ENCODE measurements at regions not wholly inside any gene's neighbourhood (a gene's known extent, or its start where the extent isn't known, plus 50 kb on each side); places are given as distances from the start of the nearest gene placed in this dataset.

GRCh38 chr10:33067481-33067880 lies 109.5 kb upstream of the ITGB1 start:
- WGBS, 3 donors: 25 to 52% (median 33%) methylated on average over 2 of the region's 2 CpGs
- no peaks in the 10 kb centered on the region for H3K9me3 ChIP-seq
- ATAC-seq: no peak
- H3K27ac ChIP-seq: no peak overlapping the region
- TF ChIP-seq, protein P1, sequence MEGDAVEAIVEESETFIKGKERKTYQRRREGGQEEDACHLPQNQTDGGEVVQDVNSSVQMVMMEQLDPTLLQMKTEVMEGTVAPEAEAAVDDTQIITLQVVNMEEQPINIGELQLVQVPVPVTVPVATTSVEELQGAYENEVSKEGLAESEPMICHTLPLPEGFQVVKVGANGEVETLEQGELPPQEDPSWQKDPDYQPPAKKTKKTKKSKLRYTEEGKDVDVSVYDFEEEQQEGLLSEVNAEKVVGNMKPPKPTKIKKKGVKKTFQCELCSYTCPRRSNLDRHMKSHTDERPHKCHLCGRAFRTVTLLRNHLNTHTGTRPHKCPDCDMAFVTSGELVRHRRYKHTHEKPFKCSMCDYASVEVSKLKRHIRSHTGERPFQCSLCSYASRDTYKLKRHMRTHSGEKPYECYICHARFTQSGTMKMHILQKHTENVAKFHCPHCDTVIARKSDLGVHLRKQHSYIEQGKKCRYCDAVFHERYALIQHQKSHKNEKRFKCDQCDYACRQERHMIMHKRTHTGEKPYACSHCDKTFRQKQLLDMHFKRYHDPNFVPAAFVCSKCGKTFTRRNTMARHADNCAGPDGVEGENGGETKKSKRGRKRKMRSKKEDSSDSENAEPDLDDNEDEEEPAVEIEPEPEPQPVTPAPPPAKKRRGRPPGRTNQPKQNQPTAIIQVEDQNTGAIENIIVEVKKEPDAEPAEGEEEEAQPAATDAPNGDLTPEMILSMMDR (IDR thresholded peaks at IDR 0.05): no peak
- DNase-seq: no peak
- H3K36me3 ChIP-seq (ENCODE audit: insufficient read depth in 1 of 2, low read depth in 1 of 2): no peaks in the 10 kb centered on the region
- H3K4me1 ChIP-seq: no peaks in the 10 kb centered on the region
- intact Hi-C loops (cut with DNase I): no loop called here
- no peak overlapping the region for H3K4me3 ChIP-seq
- H3K27me3 ChIP-seq (ENCODE audit: insufficient read depth in 3 of 3, low read length in 2 of 3): no peaks in the 10 kb centered on the region

DNA sequence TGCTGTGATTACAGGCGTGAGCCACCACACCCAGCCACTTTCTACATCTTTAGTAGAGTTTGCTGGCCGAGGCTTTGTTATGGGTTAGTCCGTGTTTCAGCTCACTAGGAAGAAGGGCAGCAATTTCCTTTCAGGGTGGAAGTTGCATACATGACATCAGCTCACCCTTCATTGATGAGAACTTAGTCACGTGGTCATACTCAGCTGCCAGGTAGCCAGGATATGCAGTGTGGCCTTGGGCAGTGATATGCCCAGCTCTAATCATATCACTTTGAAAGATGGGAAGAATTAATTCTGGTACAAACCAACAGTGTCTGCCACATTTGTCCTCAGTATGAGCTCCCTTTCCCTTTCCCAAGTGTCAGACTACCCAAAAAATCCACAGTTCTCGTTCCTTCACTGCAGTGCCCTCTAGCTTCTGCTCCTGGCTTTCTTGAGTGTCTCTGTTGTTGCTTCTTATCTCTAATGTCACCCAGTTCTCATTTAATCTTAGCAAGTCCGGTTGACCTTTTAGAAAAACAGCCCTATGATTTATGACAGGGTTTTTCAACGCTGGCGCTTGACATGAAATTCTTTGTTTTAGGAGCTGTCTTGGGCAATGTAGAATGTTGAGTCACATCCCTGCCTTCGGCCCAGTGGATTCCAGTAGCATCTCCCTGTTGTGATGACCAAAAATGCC lies 108.7 kb upstream of the ITGB1 start:
- no peak for ATAC-seq
- no peak overlapping the region for H3K4me3 ChIP-seq
- no peak for DNase-seq
- TF ChIP-seq, protein P1 (IDR thresholded peaks at IDR 0.05): no peak
- H3K27me3 ChIP-seq (ENCODE audit: insufficient read depth in 3 of 3, low read length in 2 of 3): no peaks in the 10 kb centered on the region
- H3K4me1 ChIP-seq: no peaks in the 10 kb centered on the region
- 81 to 88% (median 81%) methylated on average over 9 of the region's 9 CpGs for WGBS, 3 donors
- intact Hi-C loops (cut with DNase I): no loop called here
- no peaks in the 10 kb centered on the region for H3K9me3 ChIP-seq
- H3K27ac ChIP-seq: no peak overlapping the region
- H3K36me3 ChIP-seq (ENCODE audit: insufficient read depth in 1 of 2, low read depth in 1 of 2): no peaks in the 10 kb centered on the region

- DNase-seq: no peak
- H3K4me3 ChIP-seq: no peak overlapping the region
- no peaks in the 10 kb centered on the region for H3K27me3 ChIP-seq (ENCODE audit: insufficient read depth in 3 of 3, low read length in 2 of 3)
- no peaks in the 10 kb centered on the region for H3K36me3 ChIP-seq (ENCODE audit: insufficient read depth in 1 of 2, low read depth in 1 of 2)
- WGBS, 3 donors: 82 to 85% (median 85%) methylated on average over 1 of the region's 1 CpG
- H3K27ac ChIP-seq: no peak overlapping the region
- no peaks in the 10 kb centered on the region for H3K4me1 ChIP-seq
- no peak for ATAC-seq
- TF ChIP-seq, protein P1 (IDR thresholded peaks at IDR 0.05): no peak
- H3K9me3 ChIP-seq: no peaks in the 10 kb centered on the region
- intact Hi-C loops (cut with DNase I): no loop called here
Observed at GRCh38 chr10:33065111-33065510, 107.1 kb upstream of the ITGB1 start.

DNA sequence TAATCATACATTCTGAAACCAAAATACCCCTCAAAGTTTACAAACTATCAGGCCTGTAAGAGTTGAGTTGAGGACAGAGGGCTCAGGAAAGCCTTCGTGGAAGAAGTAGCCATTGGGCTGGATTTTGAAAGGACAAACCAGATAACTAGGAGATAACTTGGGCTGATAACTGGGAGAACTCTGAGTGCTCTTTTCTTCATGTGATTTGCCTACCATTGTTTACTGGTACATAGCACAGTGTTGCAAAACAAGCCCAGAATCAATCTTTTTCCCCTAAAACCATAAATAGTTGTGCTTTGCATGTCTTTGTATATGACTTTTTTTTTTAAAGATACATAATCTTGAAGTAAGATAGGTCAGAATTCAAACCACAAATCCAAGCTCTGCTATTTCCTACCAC lies 106.7 kb upstream of the ITGB1 start:
- ATAC-seq: no peak

More for the DNA sequence above, 106.7 kb upstream of the ITGB1 start:
- Histone ChIP-seq H3K4me3 (no peak overlapping the region), H3K4me1 (no peaks in the 10 kb centered on the region), H3K36me3 (ENCODE audit: insufficient read depth in 1 of 2, low read depth in 1 of 2) (no peaks in the 10 kb centered on the region), H3K27me3 (ENCODE audit: insufficient read depth in 3 of 3, low read length in 2 of 3) (no peaks in the 10 kb centered on the region), H3K27ac (no peak overlapping the region), H3K9me3 (no peaks in the 10 kb centered on the region)
- 78 to 88% (median 85%) methylated on average over 1 of the region's 1 CpG for WGBS, 3 donors
- intact Hi-C loops (cut with DNase I): no loop called here
- TF ChIP-seq, protein P1 (IDR thresholded peaks at IDR 0.05): no peak
- no peak for DNase-seq
